ENCODE measurements at regions not wholly inside any gene's neighbourhood (a gene's known extent, or its start where the extent isn't known, plus 50 kb on each side); places are given as distances from the start of the nearest gene placed in this dataset.

DNA sequence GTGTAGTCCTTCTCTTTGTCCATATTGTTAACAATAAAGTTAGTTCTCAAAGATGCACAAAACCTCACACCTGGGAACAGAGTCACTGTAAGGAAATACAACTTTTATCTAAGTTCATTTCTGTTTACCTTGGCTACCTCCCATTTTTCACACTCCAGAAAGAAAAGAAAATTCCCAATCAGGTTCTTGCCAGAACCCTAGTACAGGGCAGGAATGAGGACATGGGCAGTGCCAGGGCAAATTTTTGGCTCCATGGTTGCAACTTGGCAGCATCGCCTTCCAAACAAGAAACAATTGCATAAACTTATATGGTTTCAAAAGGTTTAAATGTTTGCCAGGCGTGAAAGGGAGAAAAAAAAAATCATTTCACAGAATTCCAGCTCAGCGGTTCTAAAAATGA lies 296.3 kb upstream of the PRKD1 start:
- Histone ChIP-seq H3K27ac (ENCODE audit: low read length) (no peak overlapping the region), H3K36me3 (replicated peaks; ENCODE audit: low read depth, low read length) (no peaks in the 10 kb centered on the region), H3K9me3 (ENCODE audit: insufficient read depth, low read length) (no peaks in the 10 kb centered on the region), H4K20me1 (ENCODE audit: insufficient read depth, low read length) (no peaks in the 10 kb centered on the region), H3K9ac (ENCODE audit: low read length) (no peak overlapping the region), H3K79me2 (ENCODE audit: low read length) (no peaks in the 10 kb centered on the region), H3K4me2 (ENCODE audit: low read length) (no peak overlapping the region), H2AFZ (ENCODE audit: low read depth, low read length) (no peak overlapping the region), H3K27me3 (ENCODE audit: low read depth, low read length) (no peaks in the 10 kb centered on the region), H3K4me3 (ENCODE audit: low read length) (no peak overlapping the region), H3K4me1 (ENCODE audit: low read length) (no peaks in the 10 kb centered on the region)
- TF ChIP-seq EZH2phosphoT487 (IDR thresholded peaks at IDR 0.05; ENCODE audit: low read depth): no peak
- TF ChIP-seq, protein P1, sequence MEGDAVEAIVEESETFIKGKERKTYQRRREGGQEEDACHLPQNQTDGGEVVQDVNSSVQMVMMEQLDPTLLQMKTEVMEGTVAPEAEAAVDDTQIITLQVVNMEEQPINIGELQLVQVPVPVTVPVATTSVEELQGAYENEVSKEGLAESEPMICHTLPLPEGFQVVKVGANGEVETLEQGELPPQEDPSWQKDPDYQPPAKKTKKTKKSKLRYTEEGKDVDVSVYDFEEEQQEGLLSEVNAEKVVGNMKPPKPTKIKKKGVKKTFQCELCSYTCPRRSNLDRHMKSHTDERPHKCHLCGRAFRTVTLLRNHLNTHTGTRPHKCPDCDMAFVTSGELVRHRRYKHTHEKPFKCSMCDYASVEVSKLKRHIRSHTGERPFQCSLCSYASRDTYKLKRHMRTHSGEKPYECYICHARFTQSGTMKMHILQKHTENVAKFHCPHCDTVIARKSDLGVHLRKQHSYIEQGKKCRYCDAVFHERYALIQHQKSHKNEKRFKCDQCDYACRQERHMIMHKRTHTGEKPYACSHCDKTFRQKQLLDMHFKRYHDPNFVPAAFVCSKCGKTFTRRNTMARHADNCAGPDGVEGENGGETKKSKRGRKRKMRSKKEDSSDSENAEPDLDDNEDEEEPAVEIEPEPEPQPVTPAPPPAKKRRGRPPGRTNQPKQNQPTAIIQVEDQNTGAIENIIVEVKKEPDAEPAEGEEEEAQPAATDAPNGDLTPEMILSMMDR (IDR thresholded peaks at IDR 0.05; ENCODE audit: low read depth, low read length): no peak

- Histone ChIP-seq H3K4me2 (ENCODE audit: low read length) (no peak overlapping the region), H3K9me3 (ENCODE audit: insufficient read depth, low read length) (no peaks in the 10 kb centered on the region), H3K4me1 (ENCODE audit: low read length) (no peaks in the 10 kb centered on the region), H4K20me1 (ENCODE audit: insufficient read depth, low read length) (no peaks in the 10 kb centered on the region), H3K27ac (ENCODE audit: low read length) (no peak overlapping the region), H2AFZ (ENCODE audit: low read depth, low read length) (no peak overlapping the region), H3K9ac (ENCODE audit: low read length) (no peak overlapping the region), H3K4me3 (ENCODE audit: low read length) (no peak overlapping the region), H3K27me3 (ENCODE audit: low read depth, low read length) (no peaks in the 10 kb centered on the region), H3K79me2 (ENCODE audit: low read length) (no peaks in the 10 kb centered on the region), H3K36me3 (replicated peaks; ENCODE audit: low read depth, low read length) (no peaks in the 10 kb centered on the region)
- TF ChIP-seq, protein P1 (IDR thresholded peaks at IDR 0.05; ENCODE audit: low read depth, low read length): no peak
- no peak for TF ChIP-seq EZH2phosphoT487 (IDR thresholded peaks at IDR 0.05; ENCODE audit: low read depth)
Measured at GRCh38 chr14:30225176-30225575, 297.5 kb upstream of the PRKD1 start.

- Histone ChIP-seq H3K4me2 (ENCODE audit: low read length) (no peak overlapping the region), H3K4me1 (ENCODE audit: low read length) (no peaks in the 10 kb centered on the region), H3K9ac (ENCODE audit: low read length) (no peak overlapping the region)
Measured at GRCh38 chr14:30227436-30227835, 299.8 kb upstream of the PRKD1 start.

GRCh38 chr14:30227876-30228275 lies 300.2 kb upstream of the PRKD1 start:
- no peak overlapping the region for H3K4me2 ChIP-seq (ENCODE audit: low read length)
- TF ChIP-seq, protein P1 (IDR thresholded peaks at IDR 0.05; ENCODE audit: low read depth, low read length): no peak
- no peak for TF ChIP-seq EZH2phosphoT487 (IDR thresholded peaks at IDR 0.05; ENCODE audit: low read depth)
- H2AFZ ChIP-seq (ENCODE audit: low read depth, low read length): no peak overlapping the region
- no peaks in the 10 kb centered on the region for H3K79me2 ChIP-seq (ENCODE audit: low read length)
- H4K20me1 ChIP-seq (ENCODE audit: insufficient read depth, low read length): no peaks in the 10 kb centered on the region
- H3K27me3 ChIP-seq (ENCODE audit: low read depth, low read length): no peaks in the 10 kb centered on the region
- no peaks in the 10 kb centered on the region for H3K9me3 ChIP-seq (ENCODE audit: insufficient read depth, low read length)
- no peak overlapping the region for H3K27ac ChIP-seq (ENCODE audit: low read length)
- no peaks in the 10 kb centered on the region for H3K36me3 ChIP-seq (replicated peaks; ENCODE audit: low read depth, low read length)
- H3K9ac ChIP-seq (ENCODE audit: low read length): no peak overlapping the region
- H3K4me3 ChIP-seq (ENCODE audit: low read length): no peak overlapping the region
- H3K4me1 ChIP-seq (ENCODE audit: low read length): no peaks in the 10 kb centered on the region

More at GRCh38 chr14:30227436-30227835, 299.8 kb upstream of the PRKD1 start:
- no peaks in the 10 kb centered on the region for H3K36me3 ChIP-seq (replicated peaks; ENCODE audit: low read depth, low read length)
- no peak overlapping the region for H3K4me3 ChIP-seq (ENCODE audit: low read length)
- no peak overlapping the region for H3K27ac ChIP-seq (ENCODE audit: low read length)
- no peaks in the 10 kb centered on the region for H4K20me1 ChIP-seq (ENCODE audit: insufficient read depth, low read length)
- H3K9me3 ChIP-seq (ENCODE audit: insufficient read depth, low read length): no peaks in the 10 kb centered on the region
- H3K79me2 ChIP-seq (ENCODE audit: low read length): no peaks in the 10 kb centered on the region
- TF ChIP-seq, protein P1 (IDR thresholded peaks at IDR 0.05; ENCODE audit: low read depth, low read length): no peak
- no peak for TF ChIP-seq EZH2phosphoT487 (IDR thresholded peaks at IDR 0.05; ENCODE audit: low read depth)
- no peak overlapping the region for H2AFZ ChIP-seq (ENCODE audit: low read depth, low read length)
- no peaks in the 10 kb centered on the region for H3K27me3 ChIP-seq (ENCODE audit: low read depth, low read length)

Data from OCI-LY3 (cell line).